ENCODE measurements at regions not wholly inside any gene's neighbourhood (a gene's known extent, or its start where the extent isn't known, plus 50 kb on each side); places are given as distances from the start of the nearest gene placed in this dataset.

- H2AFZ ChIP-seq (ENCODE audit: low read depth, low read length) = no peak overlapping the region
- H3K4me3 ChIP-seq (ENCODE audit: low read length) = no peak overlapping the region
- H3K9me3 ChIP-seq (ENCODE audit: low read length) = no peaks in the 10 kb centered on the region
- no peaks in the 10 kb centered on the region for H3K79me2 ChIP-seq (replicated peaks; ENCODE audit: insufficient read depth, low read length)
- no peaks in the 10 kb centered on the region for H4K20me1 ChIP-seq (ENCODE audit: insufficient read depth)
- no peak overlapping the region for H3K4me2 ChIP-seq (ENCODE audit: low read length)
- no peak overlapping the region for H3K9ac ChIP-seq (ENCODE audit: low read length)
- no peaks in the 10 kb centered on the region for H3F3A ChIP-seq (ENCODE audit: insufficient read depth, low read length, poor library complexity, severe bottlenecking)
- TF ChIP-seq CTCF (IDR thresholded peaks at IDR 0.05; ENCODE audit: poor library complexity, severe bottlenecking) (no peak), MXI1 (conservative IDR thresholded peaks at IDR 0.05; ENCODE audit: poor library complexity, severe bottlenecking) (no peak)
- no peak overlapping the region for H3K27ac ChIP-seq (ENCODE audit: low read length)
- no peaks in the 10 kb centered on the region for H3K27me3 ChIP-seq (ENCODE audit: insufficient read depth, low read depth, low read length)
- no peaks in the 10 kb centered on the region for H3K36me3 ChIP-seq (ENCODE audit: insufficient read depth, low read length)
- no peaks in the 10 kb centered on the region for H3K9me2 ChIP-seq (ENCODE audit: insufficient read depth, low read length)
These were observed 182.1 kb upstream of the FBXL4 start for GRCh38 chr6:99129835-99130234.

GRCh38 chr6:99121748-99122147 is 174.0 kb upstream of the FBXL4 start:
- Histone ChIP-seq H3F3A (ENCODE audit: insufficient read depth, low read length, poor library complexity, severe bottlenecking) (no peaks in the 10 kb centered on the region), H3K4me2 (ENCODE audit: low read length) (no peak overlapping the region), H3K36me3 (ENCODE audit: insufficient read depth, low read length) (no peaks in the 10 kb centered on the region), H2AFZ (ENCODE audit: low read depth, low read length) (no peak overlapping the region), H3K9me2 (ENCODE audit: insufficient read depth, low read length) (no peaks in the 10 kb centered on the region), H3K27ac (ENCODE audit: low read length) (no peak overlapping the region), H3K9ac (ENCODE audit: low read length) (no peak overlapping the region), H3K9me3 (ENCODE audit: low read length) (no peaks in the 10 kb centered on the region), H3K79me2 (replicated peaks; ENCODE audit: insufficient read depth, low read length) (no peaks in the 10 kb centered on the region), H3K27me3 (ENCODE audit: insufficient read depth, low read depth, low read length) (no peaks in the 10 kb centered on the region), H4K20me1 (ENCODE audit: insufficient read depth) (no peaks in the 10 kb centered on the region), H3K4me3 (ENCODE audit: low read length) (no peak overlapping the region)
- TF ChIP-seq SMC3 (conservative IDR thresholded peaks at IDR 0.05; ENCODE audit: poor library complexity) = no peak
- no peak for TF ChIP-seq EP300 (conservative IDR thresholded peaks at IDR 0.05; ENCODE audit: poor library complexity, severe bottlenecking)
- TF ChIP-seq TAF1 (IDR thresholded peaks at IDR 0.05; ENCODE audit: low read depth) = no peak
- no peak for TF ChIP-seq POLR2AphosphoS5 (IDR thresholded peaks at IDR 0.05)
- TF ChIP-seq RAD21 (conservative IDR thresholded peaks at IDR 0.05) = no peak
- TF ChIP-seq MXI1 (conservative IDR thresholded peaks at IDR 0.05; ENCODE audit: poor library complexity, severe bottlenecking) = no peak
- no peak for TF ChIP-seq REST (IDR thresholded peaks at IDR 0.05; ENCODE audit: borderline replicate concordance)
- TF ChIP-seq EZH2 (IDR thresholded peaks at IDR 0.05; ENCODE audit: borderline replicate concordance, insufficient read depth, low read length, poor library complexity, severe bottlenecking) = no peak
- TF ChIP-seq CTCF (IDR thresholded peaks at IDR 0.05; ENCODE audit: poor library complexity, severe bottlenecking) = no peak
